MCF 10A (cell line): ENCODE measurements at regions not wholly inside any gene's neighbourhood (a gene's known extent, or its start where the extent isn't known, plus 50 kb on each side); places are given as distances from the start of the nearest gene placed in this dataset.
A peak's percentile ranks its signal among the peaks of the same experiment; 100 is the strongest.

Source experiments
- BruUV-seq: library from RNA; stranded (reverse); fragments of 400-500 nt; replicated peaks from 2 replicates; lab custom pipeline; 2021; lab: Mats Ljungman, UMichigan
- CTCF ChIA-PET: fragments of 300-600 bp; sonication (Branson Sonifier 250); formaldehyde crosslinking; extraction: SDS; loops from one replicate; lab custom pipeline; 2021; ENCODE audit warnings: antibody characterized with exemption, inconsistent platforms; lab: Yijun Ruan, JAX
- POLR2A ChIA-PET: fragments of 300-600, 350-650 bp; sonication (Branson Sonifier 250); formaldehyde crosslinking; extraction: SDS; loops from one replicate; lab custom pipeline; 2020; ENCODE audit warnings: antibody characterized with exemption, inconsistent platforms; lab: Yijun Ruan, JAX
- DNase-seq: peaks from one replicate; pipeline ENCODE4 v3.0.0-alpha.2; 2018; ENCODE audit not compliant: unreplicated experiment
- H3K27ac Mint-ChIP-seq: one replicate; pipeline ENCODE4 v1.8.0; 2022; ENCODE audit warnings: mild to moderate bottlenecking, low read depth, mixed read lengths; ENCODE audit not compliant: unreplicated experiment
- H3K27me3 Mint-ChIP-seq: one replicate; pipeline ENCODE4 v1.8.0; 2022; ENCODE audit warnings: mixed read lengths; ENCODE audit not compliant: insufficient read depth, unreplicated experiment
- H3K36me3 Mint-ChIP-seq: one replicate; pipeline ENCODE4 v1.8.0; 2022; ENCODE audit warnings: mild to moderate bottlenecking, moderate library complexity, mixed read lengths; ENCODE audit not compliant: insufficient read depth, unreplicated experiment
- H3K4me1 Mint-ChIP-seq: one replicate; pipeline ENCODE4 v1.8.0; 2022; ENCODE audit warnings: mixed read lengths; ENCODE audit not compliant: insufficient read depth, unreplicated experiment
- H3K4me3 Mint-ChIP-seq: one replicate; pipeline ENCODE4 v1.8.0; 2022; ENCODE audit warnings: mild to moderate bottlenecking, moderate library complexity, mixed read lengths; ENCODE audit not compliant: unreplicated experiment
- H3K9me3 Mint-ChIP-seq: one replicate; pipeline ENCODE4 v1.8.0; 2022; ENCODE audit warnings: mixed read lengths; ENCODE audit not compliant: unreplicated experiment
- CTCF ChIP-seq: fragments of 200-600 bp; IDR thresholded peaks from one replicate; pipeline ENCODE4 v1.8.0; 2022; ENCODE audit warnings: antibody characterized with exemption, mild to moderate bottlenecking; ENCODE audit not compliant: unreplicated experiment
- intact Hi-C: fragments of 100-400 bp; cut with micrococcal nuclease; formaldehyde crosslinking; loops from 2 replicates; pipeline ENCODE4 v1.14.1; 2022

DNA sequence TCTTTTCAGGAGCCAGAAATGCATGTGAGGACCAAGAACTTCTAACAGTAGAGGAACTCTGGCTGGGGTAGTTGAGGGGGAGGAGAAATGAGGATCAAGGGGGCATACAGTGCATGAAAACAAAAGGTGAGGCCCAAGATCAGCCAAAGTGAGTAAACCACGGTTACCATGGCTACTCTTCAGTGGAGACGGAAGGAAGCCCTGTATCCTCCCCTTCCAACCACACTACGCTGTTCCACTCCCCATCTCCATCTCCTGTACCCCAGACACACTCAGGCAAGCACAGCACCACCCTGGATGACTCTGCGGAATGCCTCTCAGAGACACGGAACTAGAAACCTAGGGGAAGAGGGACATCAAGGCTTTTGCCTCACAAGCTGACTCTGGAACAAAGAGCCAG lies 157.6 kb upstream of the CAMK1G start:
- no TSS peak for BruUV-seq
- H3K27ac Mint-ChIP-seq, result no peak overlapping the region
- no peaks in the 10 kb centered on the region for H3K9me3 Mint-ChIP-seq
- ChIA-PET CTCF (interaction anchor here (0.5 to 26.1 kb wide), 7 partner anchors 16 to 177 kb away, joined by 3 to 1242 read pairs (median 4); no protein-coding TSS in a partner anchor), POLR2A (interaction anchor here (12.5 to 38.6 kb wide), 5 partner anchors 3 to 62 kb away, joined by 391 to 6956 read pairs (median 2930); no protein-coding TSS in a partner anchor)
- no peak for DNase-seq
- peaks cover 46% of the 10 kb centered on the region for H3K4me1 Mint-ChIP-seq
- peaks cover 33% of the 10 kb centered on the region for H3K36me3 Mint-ChIP-seq
- no peak for TF ChIP-seq CTCF
- no peak overlapping the region for H3K4me3 Mint-ChIP-seq
- no peaks in the 10 kb centered on the region for H3K27me3 Mint-ChIP-seq
- intact Hi-C loops, result no loop called here

- intact Hi-C loops, result no loop called here
- CTCF ChIA-PET, result interaction anchor here (0.7 to 26.1 kb wide), 10 partner anchors 10 to 224 kb away, joined by 3 to 1242 read pairs (median 13); no protein-coding TSS in a partner anchor
- Mint-ChIP-seq H3K27ac (peak overlapping the region; percentile 90), H3K4me1 (peaks cover 49% of the 10 kb centered on the region), H3K9me3 (no peaks in the 10 kb centered on the region), H3K4me3 (peak overlapping the region; percentile 93), H3K27me3 (no peaks in the 10 kb centered on the region), H3K36me3 (peaks cover 46% of the 10 kb centered on the region)
- no peak for TF ChIP-seq CTCF
- POLR2A ChIA-PET, result interaction anchor here (0.6 to 38.6 kb wide), 27 partner anchors 10 to 1603 kb away, joined by 3 to 6956 read pairs (median 9); partner anchors contain the start of genes IRF6, LAMB3 and PLXNA2
- no TSS peak for BruUV-seq
- DNase-seq, result peak; percentile 38
Measured at GRCh38 chr1:209427277-209427676, 156.2 kb upstream of the CAMK1G start.

DNA sequence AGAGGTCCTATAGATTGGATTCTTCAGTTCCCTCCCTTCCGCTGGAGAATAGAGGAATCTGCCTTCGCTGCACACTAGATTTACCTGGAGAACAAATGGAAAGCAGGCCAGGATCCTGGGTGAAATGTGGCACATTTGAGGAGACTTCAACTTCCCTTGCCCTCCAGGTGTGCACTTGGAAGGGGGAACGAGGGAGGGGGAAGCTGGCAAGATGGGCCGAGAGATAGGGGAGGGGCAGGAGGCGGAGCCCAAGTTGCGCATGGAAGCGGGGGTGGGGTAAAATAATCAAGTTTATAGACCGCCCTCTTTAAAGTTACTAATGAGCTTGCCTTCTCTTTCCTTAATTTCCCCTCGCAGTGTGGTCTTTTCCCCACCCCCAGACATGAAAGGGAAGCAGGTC lies 155.7 kb upstream of the CAMK1G start:
- Mint-ChIP-seq H3K4me3 (peak overlapping the region; percentile 93), H3K9me3 (no peaks in the 10 kb centered on the region), H3K36me3 (peaks cover 52% of the 10 kb centered on the region), H3K4me1 (peaks cover 54% of the 10 kb centered on the region), H3K27me3 (no peaks in the 10 kb centered on the region), H3K27ac (peak overlapping the region; percentile 90)
- ChIA-PET POLR2A (interaction anchor here (0.5 to 38.6 kb wide), 36 partner anchors 9 to 1676 kb away, joined by 3 to 6956 read pairs (median 6); partner anchors contain the start of genes CD46, IRF6, LAMB3 and PLXNA2), CTCF (interaction anchor here (0.6 to 26.1 kb wide), 14 partner anchors 9 to 1253 kb away, joined by 3 to 1242 read pairs (median 8); no protein-coding TSS in a partner anchor)
- DNase-seq, result peak; percentile 90
- intact Hi-C loops, result loop anchor here (2.0 kb wide), 1 partner anchor 23 kb away; no protein-coding TSS in a partner anchor
- no peak for TF ChIP-seq CTCF
- BruUV-seq, result no TSS peak

DNA sequence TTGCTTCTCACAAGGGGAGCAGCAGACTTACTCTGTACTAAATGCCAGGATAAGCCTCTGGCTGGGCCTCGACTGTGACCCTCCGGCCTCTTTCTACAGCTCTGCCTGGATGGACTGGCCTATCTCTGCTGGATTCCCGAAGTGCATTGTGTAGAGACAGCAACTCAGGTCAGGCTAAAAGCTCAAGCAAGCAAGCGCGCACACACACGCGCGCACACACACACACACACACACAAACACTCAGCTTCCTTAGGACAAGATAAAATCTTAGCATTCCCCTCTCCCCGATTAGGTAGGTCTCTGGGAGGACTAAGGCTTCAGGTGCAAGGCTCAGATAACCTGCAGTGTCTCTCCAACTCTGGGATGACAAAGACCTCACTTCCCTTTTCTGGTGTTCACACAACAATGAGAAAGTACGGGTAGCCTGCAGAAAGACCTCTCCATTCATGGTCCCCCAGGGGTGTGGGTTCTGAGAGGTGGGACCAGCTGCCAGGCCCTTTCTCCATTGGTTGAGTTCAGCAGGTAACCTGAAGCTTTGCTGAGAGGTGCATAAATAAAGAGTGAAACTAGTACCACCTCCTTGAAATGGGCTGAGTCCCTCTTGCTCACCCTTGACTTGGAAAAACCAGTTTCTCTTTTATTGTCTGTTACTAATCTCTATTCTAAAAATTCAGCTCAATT lies 155.1 kb upstream of the CAMK1G start:
- TF ChIP-seq CTCF, result no peak
- BruUV-seq, result TSS peak; percentile 37
- intact Hi-C loops, result loop anchor here (2.0 kb wide), 1 partner anchor 24 kb away; no protein-coding TSS in a partner anchor
- CTCF ChIA-PET, result interaction anchor here (0.6 to 26.1 kb wide), 19 partner anchors 9 to 1253 kb away, joined by 3 to 1242 read pairs (median 4); no protein-coding TSS in a partner anchor
- Mint-ChIP-seq H3K27me3 (no peaks in the 10 kb centered on the region), H3K27ac (peak overlapping the region; percentile 90), H3K36me3 (peaks cover 57% of the 10 kb centered on the region), H3K4me3 (peak overlapping the region; percentile 93), H3K4me1 (peaks cover 60% of the 10 kb centered on the region), H3K9me3 (no peaks in the 10 kb centered on the region)
- POLR2A ChIA-PET, result interaction anchor here (0.5 to 38.6 kb wide), 52 partner anchors 9 to 1676 kb away, joined by 3 to 6956 read pairs (median 5); partner anchors contain the start of genes C1orf74, CD46, IRF6 and LAMB3
- peak; percentile 99 for DNase-seq
